ENCODE measurements at regions not wholly inside any gene's neighbourhood (a gene's known extent, or its start where the extent isn't known, plus 50 kb on each side); places are given as distances from the start of the nearest gene placed in this dataset.
A peak's percentile ranks its signal among the peaks of the same experiment; 100 is the strongest.

DNA sequence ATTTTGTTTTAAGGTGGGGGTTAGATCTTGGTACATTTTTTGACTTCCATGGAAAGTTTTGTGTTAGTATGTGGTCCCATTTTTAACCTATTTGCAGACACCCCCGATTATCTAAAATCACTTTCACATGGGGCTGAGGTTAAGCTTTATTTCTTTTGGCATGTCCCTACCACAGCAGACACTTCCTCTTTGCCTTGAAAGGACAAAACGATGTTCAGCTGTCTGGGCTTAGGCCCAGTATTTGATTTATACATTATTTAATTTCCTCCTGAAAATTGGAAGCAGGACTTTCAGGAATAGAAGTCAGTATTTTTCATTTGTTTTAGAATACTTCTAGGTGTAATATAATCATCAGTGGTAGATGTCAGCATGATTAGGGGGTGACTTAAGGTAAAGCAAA, 112.4 kb upstream of the SPRY1 start:
- TF ChIP-seq, protein P1, sequence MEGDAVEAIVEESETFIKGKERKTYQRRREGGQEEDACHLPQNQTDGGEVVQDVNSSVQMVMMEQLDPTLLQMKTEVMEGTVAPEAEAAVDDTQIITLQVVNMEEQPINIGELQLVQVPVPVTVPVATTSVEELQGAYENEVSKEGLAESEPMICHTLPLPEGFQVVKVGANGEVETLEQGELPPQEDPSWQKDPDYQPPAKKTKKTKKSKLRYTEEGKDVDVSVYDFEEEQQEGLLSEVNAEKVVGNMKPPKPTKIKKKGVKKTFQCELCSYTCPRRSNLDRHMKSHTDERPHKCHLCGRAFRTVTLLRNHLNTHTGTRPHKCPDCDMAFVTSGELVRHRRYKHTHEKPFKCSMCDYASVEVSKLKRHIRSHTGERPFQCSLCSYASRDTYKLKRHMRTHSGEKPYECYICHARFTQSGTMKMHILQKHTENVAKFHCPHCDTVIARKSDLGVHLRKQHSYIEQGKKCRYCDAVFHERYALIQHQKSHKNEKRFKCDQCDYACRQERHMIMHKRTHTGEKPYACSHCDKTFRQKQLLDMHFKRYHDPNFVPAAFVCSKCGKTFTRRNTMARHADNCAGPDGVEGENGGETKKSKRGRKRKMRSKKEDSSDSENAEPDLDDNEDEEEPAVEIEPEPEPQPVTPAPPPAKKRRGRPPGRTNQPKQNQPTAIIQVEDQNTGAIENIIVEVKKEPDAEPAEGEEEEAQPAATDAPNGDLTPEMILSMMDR (IDR thresholded peaks at IDR 0.05) = no peak
- TF ChIP-seq POLR2A (IDR thresholded peaks at IDR 0.05) (no peak), POLR2AphosphoS5 (IDR thresholded peaks at IDR 0.05) (peak; percentile 55)
